Progenitor cell of endocrine pancreas (in vitro differentiated cells): ENCODE measurements at regions not wholly inside any gene's neighbourhood (a gene's known extent, or its start where the extent isn't known, plus 50 kb on each side); places are given as distances from the start of the nearest gene placed in this dataset.

Experiments
- DNase-seq: peaks from one replicate; pipeline ENCODE4 v3.0.0; 2021; ENCODE audit warnings: low spot score; ENCODE audit not compliant: unreplicated experiment
- H3K27ac Mint-ChIP-seq: 2 replicates; pipeline ENCODE4 v1.8.0; 2021; ENCODE audit warnings: mild to moderate bottlenecking, moderate library complexity, mixed read lengths
- H3K27me3 Mint-ChIP-seq: 2 replicates; pipeline ENCODE4 v1.8.0; 2021; ENCODE audit warnings: mixed read lengths
- H3K36me3 Mint-ChIP-seq: 2 replicates; pipeline ENCODE4 v1.8.0; 2022; ENCODE audit warnings: mixed read lengths; ENCODE audit not compliant: insufficient read depth
- H3K4me1 Mint-ChIP-seq: 2 replicates; pipeline ENCODE4 v1.8.0; 2021; ENCODE audit warnings: low read depth, mixed read lengths
- H3K4me3 Mint-ChIP-seq: 2 replicates; pipeline ENCODE4 v1.8.0; 2021; ENCODE audit warnings: low read depth, mild to moderate bottlenecking, moderate library complexity, mixed read lengths
- H3K9me3 Mint-ChIP-seq: 2 replicates; pipeline ENCODE4 v1.8.0; 2021; ENCODE audit warnings: low read depth, mixed read lengths
- TF ChIP-seq, protein P1 (sequence below): fragments of 200-600 bp; sonication (generic); IDR thresholded peaks from one replicate; pipeline ENCODE4 v1.5.0; 2021; ENCODE audit warnings: antibody characterized with exemption, mild to moderate bottlenecking; ENCODE audit not compliant: unreplicated experiment

DNA sequence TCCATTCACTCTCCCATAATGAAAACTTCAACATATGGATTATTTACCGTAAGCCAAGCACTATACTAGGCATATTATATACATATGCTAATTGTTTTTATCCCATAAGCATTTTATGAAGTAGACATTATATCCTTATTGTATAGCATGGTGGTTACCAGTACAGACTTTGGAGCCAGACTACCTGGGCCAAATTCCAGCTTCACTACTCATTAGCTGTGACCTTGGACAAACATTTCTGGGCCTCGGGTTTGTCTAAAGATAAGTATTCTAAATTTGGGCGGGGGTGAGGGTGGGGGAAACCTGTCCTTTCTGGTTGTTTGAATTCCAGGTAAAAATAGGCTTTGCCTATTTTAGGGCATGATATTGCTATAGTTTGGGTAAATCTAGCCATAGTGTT is 66.5 kb upstream of the P2RY1 start:
- Mint-ChIP-seq H3K4me1 (peaks cover 4% of the 10 kb centered on the region), H3K27ac (no peak overlapping the region), H3K36me3 (peaks cover 9% of the 10 kb centered on the region), H3K9me3 (peaks cover 32% of the 10 kb centered on the region), H3K27me3 (peaks cover under 1% of the 10 kb centered on the region), H3K4me3 (no peak overlapping the region)
- DNase-seq: no peak
- TF ChIP-seq, protein P1, sequence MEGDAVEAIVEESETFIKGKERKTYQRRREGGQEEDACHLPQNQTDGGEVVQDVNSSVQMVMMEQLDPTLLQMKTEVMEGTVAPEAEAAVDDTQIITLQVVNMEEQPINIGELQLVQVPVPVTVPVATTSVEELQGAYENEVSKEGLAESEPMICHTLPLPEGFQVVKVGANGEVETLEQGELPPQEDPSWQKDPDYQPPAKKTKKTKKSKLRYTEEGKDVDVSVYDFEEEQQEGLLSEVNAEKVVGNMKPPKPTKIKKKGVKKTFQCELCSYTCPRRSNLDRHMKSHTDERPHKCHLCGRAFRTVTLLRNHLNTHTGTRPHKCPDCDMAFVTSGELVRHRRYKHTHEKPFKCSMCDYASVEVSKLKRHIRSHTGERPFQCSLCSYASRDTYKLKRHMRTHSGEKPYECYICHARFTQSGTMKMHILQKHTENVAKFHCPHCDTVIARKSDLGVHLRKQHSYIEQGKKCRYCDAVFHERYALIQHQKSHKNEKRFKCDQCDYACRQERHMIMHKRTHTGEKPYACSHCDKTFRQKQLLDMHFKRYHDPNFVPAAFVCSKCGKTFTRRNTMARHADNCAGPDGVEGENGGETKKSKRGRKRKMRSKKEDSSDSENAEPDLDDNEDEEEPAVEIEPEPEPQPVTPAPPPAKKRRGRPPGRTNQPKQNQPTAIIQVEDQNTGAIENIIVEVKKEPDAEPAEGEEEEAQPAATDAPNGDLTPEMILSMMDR: no peak

DNA sequence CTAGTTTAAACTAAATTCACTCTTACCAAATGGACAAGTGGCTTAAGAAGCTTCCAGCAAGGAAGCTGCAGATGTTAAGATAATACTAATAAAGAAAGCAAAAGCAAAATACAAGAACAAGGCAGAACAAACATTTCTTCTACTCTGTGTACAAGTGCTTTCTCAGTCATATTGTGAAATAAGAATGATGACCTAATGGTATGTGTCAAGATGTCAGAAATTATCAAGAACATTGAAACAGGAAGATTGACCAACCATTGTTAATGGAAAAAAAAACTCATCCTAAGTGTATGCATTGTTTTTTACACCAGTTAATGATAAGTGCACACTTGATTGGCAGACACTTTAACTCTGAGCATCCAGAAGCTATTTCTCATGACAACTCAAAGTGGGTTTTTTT is 65.4 kb upstream of the P2RY1 start:
- Mint-ChIP-seq H3K4me3 (no peak overlapping the region), H3K27ac (no peak overlapping the region), H3K9me3 (peaks cover 29% of the 10 kb centered on the region), H3K36me3 (peaks cover 7% of the 10 kb centered on the region), H3K4me1 (peaks cover 4% of the 10 kb centered on the region), H3K27me3 (peaks cover 4% of the 10 kb centered on the region)
- TF ChIP-seq, protein P1: no peak
- no peak for DNase-seq

DNA sequence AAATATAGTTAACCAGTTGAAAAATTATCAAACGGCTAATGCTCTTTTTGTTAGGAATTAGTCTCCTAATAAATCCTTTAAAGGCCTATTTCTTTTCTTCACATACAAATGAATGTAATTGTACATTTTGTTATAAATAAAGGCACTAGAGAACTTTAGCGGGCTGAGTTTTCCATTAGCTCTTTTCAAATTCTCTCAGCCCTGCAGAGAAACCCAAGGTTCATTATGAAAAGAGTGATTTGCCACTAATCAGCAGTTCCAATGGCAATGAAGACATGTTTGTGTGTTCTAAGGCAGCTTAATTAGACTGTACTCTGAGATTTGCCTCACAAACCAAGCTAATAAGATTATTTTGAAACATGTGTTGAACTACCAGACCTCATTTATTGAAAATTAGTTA is 64.6 kb upstream of the P2RY1 start:
- TF ChIP-seq, protein P1: no peak
- DNase-seq: no peak
- Mint-ChIP-seq H3K27me3 (peaks cover 4% of the 10 kb centered on the region), H3K27ac (no peak overlapping the region), H3K36me3 (peaks cover 3% of the 10 kb centered on the region), H3K4me3 (no peak overlapping the region), H3K9me3 (peaks cover 22% of the 10 kb centered on the region), H3K4me1 (peaks cover 4% of the 10 kb centered on the region)

DNA sequence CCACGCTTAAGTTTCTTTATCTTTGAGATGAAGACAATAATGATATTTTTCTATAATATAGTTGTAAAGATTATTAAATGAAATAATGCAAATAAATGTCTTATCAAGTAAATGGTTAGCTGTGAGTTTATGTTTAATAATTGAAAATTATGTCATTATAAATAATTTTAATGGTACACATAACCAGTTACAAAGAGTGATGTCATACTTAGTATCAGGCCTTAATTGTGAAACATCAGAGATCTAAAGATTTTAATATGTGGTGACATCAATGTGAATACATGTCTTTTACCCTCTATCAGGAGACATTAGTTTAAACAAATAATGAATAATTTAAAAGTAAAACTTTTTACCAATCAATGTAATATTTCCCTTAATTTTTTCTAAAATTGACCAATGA is 63.8 kb upstream of the P2RY1 start:
- no peak overlapping the region for H3K27ac Mint-ChIP-seq
- TF ChIP-seq, protein P1: no peak
- DNase-seq: no peak
- no peak overlapping the region for H3K4me3 Mint-ChIP-seq
- peaks cover 15% of the 10 kb centered on the region for H3K9me3 Mint-ChIP-seq
- H3K4me1 Mint-ChIP-seq: peaks cover 4% of the 10 kb centered on the region
- H3K27me3 Mint-ChIP-seq: peaks cover 4% of the 10 kb centered on the region
- H3K36me3 Mint-ChIP-seq: peaks cover 1% of the 10 kb centered on the region

DNA sequence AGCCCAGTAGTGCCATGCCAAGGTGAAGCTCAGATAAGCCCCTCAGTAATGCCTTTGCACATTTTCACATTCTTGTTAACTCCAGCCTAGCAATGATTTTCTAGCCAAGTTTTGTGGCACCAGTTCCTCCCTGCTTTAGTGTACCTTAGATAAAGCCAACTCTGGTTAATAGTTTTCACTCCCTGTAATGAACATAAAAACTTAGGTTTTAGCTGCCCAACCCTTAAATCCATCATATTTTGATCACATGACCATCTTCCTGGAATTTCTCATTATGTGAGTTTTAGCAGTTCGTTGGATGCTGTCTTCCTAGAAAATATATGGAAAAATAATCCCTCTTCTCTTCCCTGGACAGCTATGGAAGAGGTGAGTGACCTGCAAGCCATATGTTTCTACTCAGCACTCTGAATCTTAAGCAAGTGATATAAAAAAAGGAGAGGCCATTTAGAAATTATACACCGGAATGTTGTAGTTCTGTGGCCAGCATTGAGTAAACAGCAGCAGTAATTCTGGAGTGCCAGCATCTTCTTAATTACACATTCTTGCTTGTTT is 62.2 kb upstream of the P2RY1 start:
- TF ChIP-seq, protein P1: no peak
- peaks cover 4% of the 10 kb centered on the region for H3K27me3 Mint-ChIP-seq
- peaks cover 4% of the 10 kb centered on the region for H3K4me1 Mint-ChIP-seq
- no peak for DNase-seq
- no peak overlapping the region for H3K4me3 Mint-ChIP-seq
- peaks cover 2% of the 10 kb centered on the region for H3K36me3 Mint-ChIP-seq
- no peak overlapping the region for H3K27ac Mint-ChIP-seq
- H3K9me3 Mint-ChIP-seq: peaks cover 3% of the 10 kb centered on the region
